Osteoblast (primary cell): ENCODE measurements at regions not wholly inside any gene's neighbourhood (a gene's known extent, or its start where the extent isn't known, plus 50 kb on each side); places are given as distances from the start of the nearest gene placed in this dataset.

Experiments
- DNase-seq: peaks from one replicate; pipeline ENCODE4 v3.0.0; 2011; ENCODE audit warnings: low spot score, mixed read lengths; ENCODE audit not compliant: insufficient read length; ENCODE audit errors: missing footprints
- H2AFZ ChIP-seq: 2 replicates; pipeline ENCODE4 v1.6.0; 2011; ENCODE audit warnings: mild to moderate bottlenecking, low read length
- H3K27ac ChIP-seq: 2 replicates; pipeline ENCODE4 v1.5.1; 2011; ENCODE audit warnings: mild to moderate bottlenecking, low read depth, low read length, moderate library complexity
- H3K27me3 ChIP-seq: 2 replicates; pipeline ENCODE4 v1.6.0; 2012; ENCODE audit warnings: mild to moderate bottlenecking, control low read depth, inconsistent platforms, low read length, moderate library complexity; ENCODE audit not compliant: insufficient read depth
- H3K36me3 ChIP-seq: 2 replicates; pipeline ENCODE4 v1.5.1; 2011; ENCODE audit warnings: mild to moderate bottlenecking, low read length, control low read depth, moderate library complexity; ENCODE audit not compliant: insufficient read depth
- H3K4me1 ChIP-seq: 2 replicates; pipeline ENCODE4 v1.5.1; 2011; ENCODE audit warnings: mild to moderate bottlenecking, low read length, control low read depth, moderate library complexity; ENCODE audit not compliant: insufficient read depth
- H3K4me2 ChIP-seq: 2 replicates; pipeline ENCODE4 v1.6.0; 2011; ENCODE audit warnings: mild to moderate bottlenecking, low read length; ENCODE audit not compliant: insufficient read depth
- H3K4me3 ChIP-seq: fragments of 200-600 bp; sonication (generic); 3 replicates; pipeline ENCODE4 v1.5.1; 2012; ENCODE audit warnings: mild to moderate bottlenecking, low read length, inconsistent platforms; ENCODE audit not compliant: insufficient read depth
- H3K79me2 ChIP-seq: 2 replicates; pipeline ENCODE4 v1.6.0; 2012; ENCODE audit warnings: mild to moderate bottlenecking, low read length, control low read depth, inconsistent platforms; ENCODE audit not compliant: insufficient read depth
- H3K9me3 ChIP-seq: 2 replicates; pipeline ENCODE4 v1.5.1; 2011; ENCODE audit warnings: low read depth, low read length, control low read depth
- H4K20me1 ChIP-seq: 2 replicates; pipeline ENCODE4 v1.6.0; 2012; ENCODE audit warnings: mild to moderate bottlenecking, low read length, control low read depth; ENCODE audit not compliant: insufficient read depth
- TF ChIP-seq, protein P1 (sequence below): IDR thresholded peaks from 2 replicates; pipeline ENCODE4 v1.5.1; 2011; ENCODE audit warnings: mild to moderate bottlenecking, low read depth, low read length, moderate library complexity; ENCODE audit errors: extremely low read depth

DNA sequence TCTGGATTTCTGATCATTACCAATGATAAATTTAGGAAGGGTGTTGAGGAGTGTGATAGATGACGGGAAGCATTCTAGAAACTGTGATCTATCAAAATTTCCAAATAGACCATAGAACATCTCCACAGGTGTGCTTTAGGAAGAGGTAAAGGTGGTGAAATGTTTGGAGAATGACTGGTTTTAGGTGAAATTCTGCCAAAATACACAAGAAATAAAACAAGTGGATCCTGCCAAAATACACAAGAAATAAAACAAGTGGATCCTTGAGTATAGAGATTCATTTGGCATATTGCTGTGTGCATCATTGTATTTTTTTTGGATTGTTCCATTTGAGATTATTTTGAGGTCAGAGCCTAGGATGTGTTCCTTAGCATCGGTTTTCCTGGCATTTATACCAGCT lies 88.3 kb upstream of the CTNND2 start:
- Histone ChIP-seq H3K4me1 (no peaks in the 10 kb centered on the region), H3K36me3 (no peaks in the 10 kb centered on the region), H3K27ac (no peak overlapping the region), H3K4me2 (no peak overlapping the region), H3K9me3 (peaks cover 5% of the 10 kb centered on the region), H4K20me1 (no peaks in the 10 kb centered on the region), H3K27me3 (no peaks in the 10 kb centered on the region), H3K79me2 (no peaks in the 10 kb centered on the region), H2AFZ (no peak overlapping the region), H3K4me3 (no peak overlapping the region)
- TF ChIP-seq, protein P1, sequence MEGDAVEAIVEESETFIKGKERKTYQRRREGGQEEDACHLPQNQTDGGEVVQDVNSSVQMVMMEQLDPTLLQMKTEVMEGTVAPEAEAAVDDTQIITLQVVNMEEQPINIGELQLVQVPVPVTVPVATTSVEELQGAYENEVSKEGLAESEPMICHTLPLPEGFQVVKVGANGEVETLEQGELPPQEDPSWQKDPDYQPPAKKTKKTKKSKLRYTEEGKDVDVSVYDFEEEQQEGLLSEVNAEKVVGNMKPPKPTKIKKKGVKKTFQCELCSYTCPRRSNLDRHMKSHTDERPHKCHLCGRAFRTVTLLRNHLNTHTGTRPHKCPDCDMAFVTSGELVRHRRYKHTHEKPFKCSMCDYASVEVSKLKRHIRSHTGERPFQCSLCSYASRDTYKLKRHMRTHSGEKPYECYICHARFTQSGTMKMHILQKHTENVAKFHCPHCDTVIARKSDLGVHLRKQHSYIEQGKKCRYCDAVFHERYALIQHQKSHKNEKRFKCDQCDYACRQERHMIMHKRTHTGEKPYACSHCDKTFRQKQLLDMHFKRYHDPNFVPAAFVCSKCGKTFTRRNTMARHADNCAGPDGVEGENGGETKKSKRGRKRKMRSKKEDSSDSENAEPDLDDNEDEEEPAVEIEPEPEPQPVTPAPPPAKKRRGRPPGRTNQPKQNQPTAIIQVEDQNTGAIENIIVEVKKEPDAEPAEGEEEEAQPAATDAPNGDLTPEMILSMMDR: no peak
- DNase-seq: no peak

DNA sequence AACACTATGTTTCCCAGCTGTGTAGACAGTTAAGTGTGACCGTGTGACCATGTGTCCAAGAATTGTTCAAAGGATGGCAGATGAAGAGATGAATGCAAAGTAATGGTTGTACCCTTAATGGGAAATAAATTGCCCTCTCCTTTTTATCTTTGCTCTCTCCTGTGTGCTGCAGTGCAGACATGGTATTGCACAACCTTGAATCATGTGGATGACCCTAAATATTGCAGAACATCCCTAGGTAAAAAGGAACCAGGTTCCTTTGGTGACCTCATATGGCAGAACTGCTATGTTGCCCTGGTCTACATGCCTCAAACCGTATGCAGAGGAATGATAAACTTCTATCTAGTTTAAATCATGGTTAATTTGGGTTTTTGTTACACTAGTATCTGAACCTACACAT lies 81.7 kb upstream of the CTNND2 start:
- TF ChIP-seq, protein P1: no peak
- Histone ChIP-seq H3K36me3 (no peaks in the 10 kb centered on the region), H3K4me3 (no peak overlapping the region), H4K20me1 (no peaks in the 10 kb centered on the region), H2AFZ (no peak overlapping the region), H3K4me2 (no peak overlapping the region), H3K4me1 (no peaks in the 10 kb centered on the region), H3K27ac (no peak overlapping the region), H3K27me3 (no peaks in the 10 kb centered on the region), H3K9me3 (peaks cover 5% of the 10 kb centered on the region), H3K79me2 (no peaks in the 10 kb centered on the region)
- no peak for DNase-seq

GRCh38 chr5:11984196-11984595 lies 80.0 kb upstream of the CTNND2 start:
- Histone ChIP-seq H3K79me2 (no peaks in the 10 kb centered on the region), H3K4me1 (no peaks in the 10 kb centered on the region), H3K4me2 (no peak overlapping the region), H3K36me3 (no peaks in the 10 kb centered on the region), H3K9me3 (peaks cover 2% of the 10 kb centered on the region), H3K4me3 (no peak overlapping the region), H2AFZ (no peak overlapping the region), H3K27me3 (no peaks in the 10 kb centered on the region), H3K27ac (no peak overlapping the region), H4K20me1 (no peaks in the 10 kb centered on the region)
- TF ChIP-seq, protein P1: no peak
- DNase-seq: no peak

DNA sequence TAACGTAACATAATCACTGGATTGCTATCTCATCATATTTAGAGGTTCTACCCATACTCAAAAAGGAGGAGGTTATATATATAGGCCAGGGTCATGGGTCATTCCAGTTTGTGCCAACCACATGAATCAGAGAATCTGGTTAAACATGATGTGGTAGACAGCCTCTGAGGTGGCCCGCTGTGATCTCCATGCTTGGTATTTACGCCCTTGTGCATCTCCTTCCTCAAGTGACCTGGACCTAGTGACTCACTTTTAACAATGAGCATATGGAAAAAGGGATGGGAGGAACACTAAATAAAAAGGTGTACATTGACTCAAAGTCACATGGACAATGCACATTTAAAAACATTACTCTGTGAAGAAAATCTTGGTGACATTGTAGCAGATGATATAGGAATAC lies 77.7 kb upstream of the CTNND2 start:
- Histone ChIP-seq H4K20me1 (no peaks in the 10 kb centered on the region), H3K27ac (no peak overlapping the region), H3K4me3 (no peak overlapping the region), H3K27me3 (no peaks in the 10 kb centered on the region), H3K79me2 (no peaks in the 10 kb centered on the region), H3K9me3 (no peaks in the 10 kb centered on the region), H3K36me3 (no peaks in the 10 kb centered on the region), H3K4me2 (no peak overlapping the region), H3K4me1 (no peaks in the 10 kb centered on the region), H2AFZ (no peak overlapping the region)
- no peak for DNase-seq
- TF ChIP-seq, protein P1: no peak
